Stimulated activated naive CD4-positive, alpha-beta T cell treated with Interleukin-2 at 50 U/mL for 16 hours (primary cell): ENCODE measurements at regions not wholly inside any gene's neighbourhood (a gene's known extent, or its start where the extent isn't known, plus 50 kb on each side); places are given as distances from the start of the nearest gene placed in this dataset.

Experiments
- DNase-seq: peaks from one replicate; lab custom pipeline; 2025; lab: John Stamatoyannopoulos, UW

- DNase-seq: no peak
Measured at GRCh38 chr3:31349001-31349748, 183.6 kb upstream of the STT3B start.

DNA sequence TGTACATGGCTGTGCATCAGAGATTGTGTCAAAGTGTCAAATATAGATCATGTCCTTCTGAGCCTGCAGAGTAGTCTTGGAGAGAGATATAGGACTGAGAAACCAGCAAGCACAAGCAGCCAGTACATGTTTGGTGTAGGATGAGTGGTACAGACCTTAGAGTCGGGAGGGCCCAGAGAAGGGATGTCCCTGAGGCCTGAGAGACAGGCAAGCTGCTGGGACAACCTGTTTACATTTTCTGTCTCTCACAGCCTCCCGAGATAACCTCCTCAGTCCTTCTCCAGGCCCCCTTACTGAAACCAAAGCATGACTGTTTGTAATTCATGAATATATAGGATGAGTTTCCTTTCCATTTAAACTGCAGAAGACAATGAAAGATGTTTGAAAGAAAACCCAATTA lies 182.4 kb upstream of the STT3B start:
- no peak for DNase-seq

GRCh38 chr3:31352331-31352730 lies 180.4 kb upstream of the STT3B start:
- no peak for DNase-seq

GRCh38 chr3:31353166-31353565 lies 179.6 kb upstream of the STT3B start:
- no peak for DNase-seq

DNA sequence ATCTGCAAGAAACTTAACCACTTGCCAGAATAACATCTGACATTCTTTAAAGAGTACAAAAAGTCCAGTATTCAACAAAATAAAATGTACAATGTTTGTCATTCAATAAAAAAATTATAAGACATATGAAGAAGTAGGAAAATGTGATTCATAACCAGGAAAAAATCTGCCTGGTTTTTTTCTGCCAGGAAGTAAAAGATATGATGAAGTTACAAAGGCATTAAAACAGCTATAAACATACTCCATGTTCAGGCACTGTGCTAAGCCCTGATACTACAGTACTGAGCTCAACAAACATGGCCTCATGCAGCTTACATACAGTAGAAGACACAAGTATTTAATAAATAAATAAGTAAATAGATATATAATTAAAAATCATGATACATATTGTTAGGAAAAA lies 178.4 kb upstream of the STT3B start:
- DNase-seq: no peak

DNA sequence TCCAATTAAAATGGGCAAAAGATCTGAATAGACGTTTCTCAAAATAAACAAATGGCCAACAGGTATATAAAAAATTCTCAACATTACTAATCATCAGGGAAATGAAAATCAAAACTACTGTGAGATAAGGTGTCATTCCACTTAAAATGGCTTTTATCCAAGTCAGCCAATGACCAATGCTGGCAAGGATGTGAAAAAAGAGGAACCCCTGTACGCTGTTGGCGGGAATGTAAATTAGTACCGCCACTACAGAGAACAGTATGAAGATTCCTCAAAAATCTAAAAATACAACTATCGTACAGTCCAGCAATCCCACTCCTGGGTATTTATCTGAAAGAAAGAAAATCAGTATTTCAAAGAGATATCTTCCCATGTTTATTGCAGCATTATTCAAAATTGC lies 176.9 kb upstream of the STT3B start:
- no peak for DNase-seq

- no peak for DNase-seq
Measured at GRCh38 chr3:31356941-31357340, 175.8 kb upstream of the STT3B start.

DNA sequence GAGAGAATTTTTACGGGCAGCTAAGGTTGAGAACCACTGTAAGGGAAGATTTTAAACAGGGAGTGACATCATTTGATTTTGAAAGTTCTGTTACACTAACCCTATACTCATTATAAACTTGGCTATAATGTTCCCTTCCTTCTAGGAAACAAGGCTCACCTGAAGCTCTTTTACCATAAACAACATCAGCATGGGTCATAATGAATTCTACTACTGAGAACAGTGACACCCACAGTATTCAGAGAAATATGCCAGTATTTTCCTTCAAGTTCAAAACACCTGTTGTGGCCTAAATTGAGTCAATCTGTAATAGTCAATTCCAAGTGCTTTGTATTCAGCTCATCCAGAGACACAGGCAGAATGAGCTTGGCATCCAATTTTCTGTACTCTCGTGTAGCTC lies 175.3 kb upstream of the STT3B start:
- DNase-seq: no peak

- DNase-seq: no peak
Measured at GRCh38 chr3:31358473-31359070, 174.2 kb upstream of the STT3B start.

- DNase-seq: no peak
Measured at GRCh38 chr3:31361371-31362273, 171.1 kb upstream of the STT3B start.

GRCh38 chr3:31364188-31364587 lies 168.5 kb upstream of the STT3B start:
- DNase-seq: no peak

DNA sequence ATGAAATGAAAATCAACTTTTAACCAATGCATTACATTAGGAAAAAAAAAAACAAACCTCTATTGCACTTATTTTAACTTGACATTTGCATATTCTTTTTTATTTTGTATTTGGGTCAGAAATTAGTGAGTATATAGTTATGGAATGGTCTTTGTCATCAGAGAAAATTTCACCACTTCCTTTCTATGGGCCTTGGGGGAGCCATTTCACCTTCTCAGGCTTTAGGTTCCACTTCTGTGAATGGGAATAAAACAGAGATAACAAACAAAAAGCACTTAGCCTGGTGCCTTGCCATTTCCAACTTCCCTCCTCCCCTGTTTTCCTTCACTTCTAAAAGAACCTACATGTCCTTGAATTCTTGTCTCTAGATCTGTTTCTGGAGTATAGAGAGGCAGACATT lies 168.0 kb upstream of the STT3B start:
- no peak for DNase-seq

DNA sequence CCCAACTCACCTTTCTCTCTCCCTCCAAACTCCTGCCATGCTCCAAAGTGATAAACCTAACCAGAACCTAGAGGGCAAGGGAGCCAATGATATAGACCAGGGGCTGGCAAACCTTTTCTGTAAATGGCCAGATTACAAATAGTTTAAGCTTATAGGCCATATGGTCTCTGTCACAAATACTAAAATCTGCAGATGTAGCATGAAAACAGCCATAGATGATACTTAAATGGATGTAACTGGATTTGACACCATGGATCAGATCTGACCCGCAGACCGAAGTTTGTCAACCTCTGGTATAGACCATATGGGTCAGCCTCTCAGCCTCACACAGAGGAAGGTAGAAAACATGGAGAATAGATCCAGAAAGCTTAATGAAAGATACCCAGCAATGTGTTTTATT lies 165.2 kb upstream of the STT3B start:
- no peak for DNase-seq

DNA sequence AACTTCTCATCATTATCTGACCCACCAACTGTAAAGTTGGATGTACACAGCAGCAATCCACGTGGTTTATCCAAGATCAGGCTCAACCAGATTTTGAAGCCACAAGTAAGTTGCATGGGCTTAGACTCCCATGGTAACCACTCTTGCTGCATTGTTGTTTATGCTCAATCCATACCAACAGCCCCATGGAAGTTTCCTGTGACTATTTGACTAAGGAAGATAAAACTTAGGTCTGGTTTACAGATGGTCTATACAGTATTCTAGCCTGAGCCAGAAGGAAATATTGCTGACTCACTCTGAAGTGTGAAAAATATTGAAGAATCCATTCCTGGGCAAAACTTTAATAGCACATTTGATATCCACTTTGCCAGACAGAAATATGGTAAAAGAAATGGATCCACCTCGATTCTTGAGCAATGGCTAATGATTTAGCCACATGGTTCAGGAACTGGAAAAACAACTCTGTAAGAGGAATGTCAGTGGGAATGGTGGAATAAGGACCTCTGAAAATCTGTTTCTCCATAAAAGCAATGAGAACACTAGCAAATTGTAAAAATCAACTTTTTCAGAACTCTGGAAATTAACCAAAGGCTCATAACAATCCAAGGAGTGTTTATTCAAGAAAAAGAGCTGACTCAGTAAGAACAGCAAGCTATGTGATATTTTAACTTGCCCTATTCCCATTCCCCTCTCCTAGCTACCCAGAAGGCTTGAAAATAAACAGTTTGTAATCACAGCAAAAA lies 162.9 kb upstream of the STT3B start:
- no peak for DNase-seq

DNA sequence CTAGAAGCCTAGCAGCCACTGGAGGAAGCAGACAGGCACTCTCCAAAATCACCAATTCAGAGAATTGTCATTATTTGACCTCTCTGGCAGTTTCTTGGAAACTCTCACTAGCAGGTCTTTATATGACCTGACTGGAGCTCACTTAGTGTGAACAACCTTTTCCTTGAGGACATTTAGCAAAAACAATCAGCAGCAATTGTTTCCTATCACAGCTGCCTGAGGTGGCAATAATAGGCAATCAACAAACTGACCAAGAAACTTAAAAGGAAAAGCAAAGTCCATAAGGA lies 162.4 kb upstream of the STT3B start:
- no peak for DNase-seq

GRCh38 chr3:31370681-31371080 lies 162.0 kb upstream of the STT3B start:
- no peak for DNase-seq

GRCh38 chr3:31371484-31372177 lies 161.1 kb upstream of the STT3B start:
- DNase-seq: no peak

- DNase-seq: no peak
Measured at GRCh38 chr3:31373681-31374080, 159.0 kb upstream of the STT3B start.

DNA sequence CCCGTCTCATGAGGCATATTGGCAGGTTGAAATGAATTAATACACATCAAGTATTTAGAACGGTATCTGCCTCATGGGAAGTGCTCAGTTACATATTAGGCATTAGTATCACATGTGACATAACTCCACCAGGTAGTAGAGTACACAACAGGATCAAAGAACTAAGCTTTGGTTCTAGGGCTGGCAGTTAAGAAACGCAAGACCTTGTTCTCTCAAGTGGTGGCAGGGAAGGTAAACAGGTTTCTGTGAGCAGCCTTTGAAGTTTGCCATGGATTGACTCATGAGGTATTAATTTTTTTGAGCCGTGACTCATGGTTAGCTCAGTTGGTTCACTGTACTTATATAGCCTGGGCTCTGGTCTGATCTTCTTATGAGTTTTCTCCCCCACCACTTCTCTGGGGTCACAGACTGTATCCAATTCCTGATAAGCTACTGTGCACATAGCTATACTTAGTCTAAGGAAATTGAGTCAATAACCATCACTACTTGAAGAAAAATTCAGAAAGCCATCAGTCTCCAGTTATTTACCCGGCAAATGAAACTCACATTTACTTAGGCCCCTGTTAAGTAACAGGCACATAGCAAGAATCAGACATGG lies 155.6 kb upstream of the STT3B start:
- peak; percentile 1 for DNase-seq

DNA sequence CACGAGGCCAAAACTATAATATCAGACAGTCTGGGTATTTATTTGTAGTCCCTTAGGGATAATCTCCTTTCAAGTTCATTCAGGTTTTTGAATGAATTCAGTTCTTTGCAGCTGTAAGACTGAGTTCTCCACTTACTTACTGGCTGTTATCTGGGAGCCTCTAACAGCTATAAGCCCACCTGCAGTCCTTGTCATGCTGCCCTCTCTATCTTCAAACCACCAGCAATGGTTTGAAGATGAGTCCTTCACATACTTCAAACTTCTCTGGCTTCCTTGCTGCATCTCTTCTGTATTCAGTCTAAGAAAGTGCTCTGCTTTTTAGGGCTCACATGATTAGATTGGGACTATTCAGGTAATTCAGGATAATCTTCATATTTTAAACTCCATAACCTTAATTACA lies 154.5 kb upstream of the STT3B start:
- DNase-seq: no peak

GRCh38 chr3:31379598-31379997 lies 153.1 kb upstream of the STT3B start:
- DNase-seq: no peak

- no peak for DNase-seq
Measured at GRCh38 chr3:31382856-31383255, 149.9 kb upstream of the STT3B start.
